Neural cell (in vitro differentiated cells): ENCODE measurements at regions not wholly inside any gene's neighbourhood (a gene's known extent, or its start where the extent isn't known, plus 50 kb on each side); places are given as distances from the start of the nearest gene placed in this dataset.

ENCODE experiments used
- CTCF ChIP-seq: fragments of 450-650 bp; IDR thresholded peaks from 2 replicates; pipeline ENCODE4 v1.5.1; 2014; ENCODE audit warnings: antibody characterized with exemption, mild to moderate bottlenecking, moderate library complexity; ENCODE audit not compliant: poor library complexity, severe bottlenecking
- EP300 ChIP-seq: fragments of 450-650 bp; conservative IDR thresholded peaks from 2 replicates; pipeline ENCODE4 v1.6.1; 2014; ENCODE audit warnings: antibody characterized with exemption, mild to moderate bottlenecking, moderate library complexity; ENCODE audit not compliant: poor library complexity, severe bottlenecking
- EZH2 ChIP-seq: fragments of 200-600, 300-800 bp; shearing (Covaris generic), sonication (generic); IDR thresholded peaks from 2 replicates; pipeline ENCODE4 v1.6.1; 2014; ENCODE audit warnings: antibody characterized with exemption, low read length, borderline replicate concordance, mild to moderate bottlenecking; ENCODE audit not compliant: insufficient read depth, poor library complexity, severe bottlenecking
- MXI1 ChIP-seq: fragments of 450-650 bp; conservative IDR thresholded peaks from 2 replicates; pipeline ENCODE4 v1.6.1; 2014; ENCODE audit warnings: antibody characterized with exemption, mild to moderate bottlenecking; ENCODE audit not compliant: poor library complexity, severe bottlenecking
- POLR2AphosphoS5 ChIP-seq: IDR thresholded peaks from 2 replicates; pipeline ENCODE4 v1.6.1; 2012
- RAD21 ChIP-seq: fragments of 450-650 bp; conservative IDR thresholded peaks from 2 replicates; pipeline ENCODE4 v1.6.1; 2014; ENCODE audit warnings: antibody characterized with exemption, mild to moderate bottlenecking, moderate library complexity
- REST ChIP-seq: IDR thresholded peaks from 2 replicates; pipeline ENCODE4 v1.6.1; 2012; ENCODE audit warnings: borderline replicate concordance
- SMC3 ChIP-seq: fragments of 450-650 bp; conservative IDR thresholded peaks from 2 replicates; pipeline ENCODE4 v1.6.1; 2014; ENCODE audit warnings: antibody characterized with exemption, mild to moderate bottlenecking, moderate library complexity; ENCODE audit not compliant: poor library complexity
- TAF1 ChIP-seq: IDR thresholded peaks from 2 replicates; pipeline ENCODE4 v1.6.1; 2012; ENCODE audit warnings: low read depth

- TF ChIP-seq MXI1, result no peak
- no peak for TF ChIP-seq CTCF
- no peak for TF ChIP-seq EZH2
- TF ChIP-seq POLR2AphosphoS5, result no peak
- no peak for TF ChIP-seq REST
- TF ChIP-seq TAF1, result no peak
- TF ChIP-seq EP300, result no peak
- no peak for TF ChIP-seq RAD21
- no peak for TF ChIP-seq SMC3
Observed at GRCh38 chr5:125847561-125847960, 575.6 kb upstream of the GRAMD2B start.
